ENCODE measurements at regions not wholly inside any gene's neighbourhood (a gene's known extent, or its start where the extent isn't known, plus 50 kb on each side); places are given as distances from the start of the nearest gene placed in this dataset.
A peak's percentile ranks its signal among the peaks of the same experiment; 100 is the strongest.
"Not testable (repeated sequence)": the region's sequence is repeated elsewhere in the genome, so short reads cannot be mapped to it uniquely, and the experiment has no call there.

- no peak for FAIRE-seq
- Histone ChIP-seq H3K27ac (ENCODE audit: low read depth in 2 of 2, low read length in 2 of 2) (no peak overlapping the region), H3K36me3 (ENCODE audit: control insufficient read depth in 2 of 3, insufficient read depth in 3 of 3, low read length in 3 of 3) (peaks cover 2 to 13% (median 9%) of the 10 kb centered on the region in 3 donors), H3K27me3 (ENCODE audit: control insufficient read depth, insufficient read depth, low read length) (no peaks in the 10 kb centered on the region), H3K9ac (ENCODE audit: low read length in 3 of 3) (no peak overlapping the region), H3K4me3 (ENCODE audit: low read length in 3 of 3) (no peak overlapping the region), H3K4me1 (ENCODE audit: control insufficient read depth in 2 of 3, insufficient read depth in 2 of 3, low read depth in 1 of 3, low read length in 3 of 3) (peaks cover 0 to 11% (median 7%) of the 10 kb centered on the region in 3 donors), H3K9me3 (ENCODE audit: control insufficient read depth in 2 of 3, insufficient read depth in 1 of 3, low read length in 3 of 3) (peaks cover 0 to 6% (median 0%) of the 10 kb centered on the region in 3 donors)
- intact Hi-C loops (cut with DNase I), result no loop called here
- no peak for DNase-seq
- TF ChIP-seq CTCF (IDR thresholded peaks at IDR 0.05; ENCODE audit: borderline replicate concordance, extremely low read depth, insufficient read depth), result no peak
Observed at GRCh38 chr7:149559711-149560110, 62.1 kb upstream of the ZNF746 start.

- H3K36me3 ChIP-seq (ENCODE audit: control insufficient read depth in 2 of 3, insufficient read depth in 3 of 3, low read length in 3 of 3), result peaks cover 2 to 13% (median 9%) of the 10 kb centered on the region in 3 donors
- H3K27ac ChIP-seq (ENCODE audit: low read depth in 2 of 2, low read length in 2 of 2), result no peak overlapping the region
- H3K9ac ChIP-seq (ENCODE audit: low read length in 3 of 3), result no peak overlapping the region
- H3K27me3 ChIP-seq (ENCODE audit: control insufficient read depth, insufficient read depth, low read length), result no peaks in the 10 kb centered on the region
- H3K9me3 ChIP-seq (ENCODE audit: control insufficient read depth in 2 of 3, insufficient read depth in 1 of 3, low read length in 3 of 3), result no peaks in the 10 kb centered on the region
- H3K4me3 ChIP-seq (ENCODE audit: low read length in 3 of 3), result no peak overlapping the region
- H3K4me1 ChIP-seq (ENCODE audit: control insufficient read depth in 2 of 3, insufficient read depth in 2 of 3, low read depth in 1 of 3, low read length in 3 of 3), result peaks cover 0 to 3% (median 0%) of the 10 kb centered on the region in 3 donors
- TF ChIP-seq CTCF (IDR thresholded peaks at IDR 0.05; ENCODE audit: borderline replicate concordance, extremely low read depth, insufficient read depth), result no peak
- no peak for FAIRE-seq
- DNase-seq, result no peak
- intact Hi-C loops (cut with DNase I), result no loop called here
Observed at GRCh38 chr7:149558149-149558861, 60.7 kb upstream of the ZNF746 start.

- FAIRE-seq; intact Hi-C loops (cut with DNase I); H3K9ac ChIP-seq (ENCODE audit: low read length in 3 of 3); H3K27me3 ChIP-seq (ENCODE audit: control insufficient read depth, insufficient read depth, low read length); H3K4me3 ChIP-seq (ENCODE audit: low read length in 3 of 3); H3K9me3 ChIP-seq (ENCODE audit: control insufficient read depth in 2 of 3, insufficient read depth in 1 of 3, low read length in 3 of 3); H3K4me1 ChIP-seq (ENCODE audit: control insufficient read depth in 2 of 3, insufficient read depth in 2 of 3, low read depth in 1 of 3, low read length in 3 of 3); DNase-seq; H3K27ac ChIP-seq (ENCODE audit: low read depth in 2 of 2, low read length in 2 of 2): not testable (repeated sequence)
- peaks cover 7 to 25% (median 13%) of the 10 kb centered on the region in 3 donors for H3K36me3 ChIP-seq (ENCODE audit: control insufficient read depth in 2 of 3, insufficient read depth in 3 of 3, low read length in 3 of 3)
Observed at GRCh38 chr7:149556525-149556924, 58.9 kb upstream of the ZNF746 start.

- DNase-seq; H3K27me3 ChIP-seq (ENCODE audit: control insufficient read depth, insufficient read depth, low read length); H3K27ac ChIP-seq (ENCODE audit: low read depth in 2 of 2, low read length in 2 of 2); H3K4me1 ChIP-seq (ENCODE audit: control insufficient read depth in 2 of 3, insufficient read depth in 2 of 3, low read depth in 1 of 3, low read length in 3 of 3); intact Hi-C loops (cut with DNase I); FAIRE-seq; H3K4me3 ChIP-seq (ENCODE audit: low read length in 3 of 3); H3K9ac ChIP-seq (ENCODE audit: low read length in 3 of 3); H3K9me3 ChIP-seq (ENCODE audit: control insufficient read depth in 2 of 3, insufficient read depth in 1 of 3, low read length in 3 of 3): not testable (repeated sequence)
- peaks cover 7 to 38% (median 22%) of the 10 kb centered on the region in 3 donors for H3K36me3 ChIP-seq (ENCODE audit: control insufficient read depth in 2 of 3, insufficient read depth in 3 of 3, low read length in 3 of 3)
Observed at GRCh38 chr7:149554821-149555220, 57.2 kb upstream of the ZNF746 start.

- H3K9me3 ChIP-seq (ENCODE audit: control insufficient read depth in 2 of 3, insufficient read depth in 1 of 3, low read length in 3 of 3); H3K27me3 ChIP-seq (ENCODE audit: control insufficient read depth, insufficient read depth, low read length); H3K4me3 ChIP-seq (ENCODE audit: low read length in 3 of 3); FAIRE-seq; H3K27ac ChIP-seq (ENCODE audit: low read depth in 2 of 2, low read length in 2 of 2); H3K4me1 ChIP-seq (ENCODE audit: control insufficient read depth in 2 of 3, insufficient read depth in 2 of 3, low read depth in 1 of 3, low read length in 3 of 3); intact Hi-C loops (cut with DNase I); H3K9ac ChIP-seq (ENCODE audit: low read length in 3 of 3): not testable (repeated sequence)
- DNase-seq, result peak in 1 of 5 donors; percentile 66
- peaks cover 7 to 45% (median 27%) of the 10 kb centered on the region in 3 donors for H3K36me3 ChIP-seq (ENCODE audit: control insufficient read depth in 2 of 3, insufficient read depth in 3 of 3, low read length in 3 of 3)
Observed at GRCh38 chr7:149553991-149554390, 56.4 kb upstream of the ZNF746 start.

All from kidney (tissue), 13 donors.